Upper lobe of right lung (tissue), 1 donor: ENCODE measurements at regions not wholly inside any gene's neighbourhood (a gene's known extent, or its start where the extent isn't known, plus 50 kb on each side); places are given as distances from the start of the nearest gene placed in this dataset.

ENCODE experiments used
- ATAC-seq: fragments of 200-7000 bp; cut with Tn5 transposase; one replicate; pipeline ENCODE4 v1.9.1; 2020; ENCODE audit warnings: mild to moderate bottlenecking, moderate library complexity
- DNase-seq: peaks from one replicate; pipeline ENCODE4 v3.0.0-alpha.2; 2020
- H3K27ac ChIP-seq: fragments of 200-600 bp; one replicate; pipeline ENCODE4 v1.8.0; 2022
- H3K27me3 ChIP-seq: fragments of 200-600 bp; one replicate; pipeline ENCODE4 v1.8.0; 2022; ENCODE audit warnings: mild to moderate bottlenecking
- H3K36me3 ChIP-seq: fragments of 200-600 bp; one replicate; pipeline ENCODE4 v1.8.0; 2022
- H3K4me1 ChIP-seq: fragments of 200-600 bp; one replicate; pipeline ENCODE4 v1.8.0; 2022
- H3K4me3 ChIP-seq: fragments of 200-600 bp; one replicate; pipeline ENCODE4 v1.8.0; 2022; ENCODE audit warnings: mild to moderate bottlenecking
- H3K9me3 ChIP-seq: fragments of 200-600 bp; one replicate; pipeline ENCODE4 v1.8.0; 2022
- CTCF ChIP-seq: fragments of 200-600 bp; IDR thresholded peaks from one replicate; pipeline ENCODE4 v1.8.0; 2022; ENCODE audit warnings: antibody characterized with exemption
- intact Hi-C: fragments of 100-400 bp; cut with DNase I; formaldehyde crosslinking; loops from one replicate; pipeline ENCODE4 v1.11.0; 2022
- donor health status: DM: no; HTN: yes; CAD: no; lungs with severe emphysema.

- no peak for TF ChIP-seq CTCF
- H3K27ac ChIP-seq: no peak overlapping the region
- no peaks in the 10 kb centered on the region for H3K27me3 ChIP-seq
- H3K4me3 ChIP-seq: no peak overlapping the region
- DNase-seq (no peak), ATAC-seq (no peak)
- H3K9me3 ChIP-seq: no peaks in the 10 kb centered on the region
- no peaks in the 10 kb centered on the region for H3K36me3 ChIP-seq
- peaks cover 7% of the 10 kb centered on the region for H3K4me1 ChIP-seq
- intact Hi-C loops: no loop called here
These were observed 114.0 kb upstream of the TMPO start for GRCh38 chr12:98401427-98401826.

DNA sequence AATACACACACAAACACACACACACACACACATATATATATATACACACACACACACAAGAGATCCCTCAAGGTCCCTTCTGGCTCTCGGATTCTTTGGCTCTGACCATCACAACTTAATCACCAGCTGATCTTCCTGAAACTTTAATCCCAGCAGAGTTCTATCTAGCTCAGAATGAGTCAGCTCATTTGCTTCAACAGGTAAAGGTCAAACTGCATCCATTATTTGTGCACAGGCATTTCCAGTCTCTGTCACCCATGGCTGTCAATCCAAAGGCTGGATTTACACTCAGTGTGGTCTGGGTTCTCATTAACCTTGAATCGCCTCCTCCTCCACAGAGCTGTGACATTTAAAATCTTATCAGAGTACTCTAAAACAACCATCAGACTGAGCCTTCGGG lies 113.3 kb upstream of the TMPO start:
- H3K27ac ChIP-seq: no peak overlapping the region
- no peaks in the 10 kb centered on the region for H3K27me3 ChIP-seq
- H3K4me3 ChIP-seq: no peak overlapping the region
- DNase-seq: no peak
- H3K36me3 ChIP-seq: no peaks in the 10 kb centered on the region
- ATAC-seq: no peak
- intact Hi-C loops: no loop called here
- H3K4me1 ChIP-seq: peaks cover 7% of the 10 kb centered on the region
- no peaks in the 10 kb centered on the region for H3K9me3 ChIP-seq
- TF ChIP-seq CTCF: no peak

DNA sequence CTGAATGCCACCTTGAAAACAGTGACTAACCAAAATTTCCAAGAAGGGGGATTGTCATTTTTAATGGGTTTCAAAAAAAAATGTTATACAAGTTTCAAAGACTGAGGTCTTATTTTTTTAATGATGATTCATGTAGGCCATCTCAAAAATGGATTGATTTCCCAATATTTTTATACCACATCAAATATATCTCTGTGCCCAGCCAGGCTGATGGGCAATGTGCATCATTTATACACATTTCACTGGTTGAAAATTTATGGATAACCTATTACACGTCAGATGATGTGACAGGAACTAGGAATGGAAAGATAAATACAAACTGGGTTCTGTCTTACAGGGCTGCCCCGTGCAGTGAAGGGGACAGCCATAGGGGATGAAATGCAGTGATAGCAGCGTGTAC lies 112.7 kb upstream of the TMPO start:
- Histone ChIP-seq H3K4me1 (peaks cover 7% of the 10 kb centered on the region), H3K27me3 (no peaks in the 10 kb centered on the region), H3K36me3 (no peaks in the 10 kb centered on the region), H3K27ac (no peak overlapping the region), H3K9me3 (no peaks in the 10 kb centered on the region), H3K4me3 (no peak overlapping the region)
- intact Hi-C loops: no loop called here
- no peak for DNase-seq
- no peak for TF ChIP-seq CTCF
- no peak for ATAC-seq

- no peak for ATAC-seq
- peaks cover 7% of the 10 kb centered on the region for H3K4me1 ChIP-seq
- intact Hi-C loops: no loop called here
These were observed 112.0 kb upstream of the TMPO start for GRCh38 chr12:98403385-98403784.

DNA sequence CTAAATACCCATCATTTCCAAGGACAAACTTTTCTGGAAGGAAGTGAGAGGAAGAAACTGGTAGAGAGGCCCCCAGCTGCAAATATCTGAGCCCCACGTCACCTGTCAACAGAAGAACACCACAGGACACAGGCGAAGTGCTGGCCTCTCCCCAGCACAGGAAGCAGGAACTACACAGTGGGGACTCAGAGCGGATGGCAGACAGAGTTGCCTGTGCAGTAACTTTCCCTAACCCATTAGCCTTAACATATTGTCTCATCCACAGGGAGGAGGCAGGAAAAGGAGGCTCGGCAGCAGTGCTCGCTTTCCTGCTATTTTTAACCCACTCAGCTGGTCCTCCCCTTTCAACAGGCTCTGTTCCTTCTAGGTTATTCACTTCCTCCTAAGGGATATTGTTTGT lies 111.5 kb upstream of the TMPO start:
- DNase-seq (no peak), ATAC-seq (peak; percentile 39)
- Histone ChIP-seq H3K27me3 (no peaks in the 10 kb centered on the region), H3K9me3 (no peaks in the 10 kb centered on the region), H3K27ac (no peak overlapping the region), H3K4me3 (no peak overlapping the region), H3K4me1 (peaks cover 7% of the 10 kb centered on the region), H3K36me3 (no peaks in the 10 kb centered on the region)
- intact Hi-C loops: no loop called here
- TF ChIP-seq CTCF: no peak

More at GRCh38 chr12:98403385-98403784, 112.0 kb upstream of the TMPO start:
- Histone ChIP-seq H3K36me3 (no peaks in the 10 kb centered on the region), H3K4me3 (no peak overlapping the region), H3K9me3 (no peaks in the 10 kb centered on the region), H3K27ac (no peak overlapping the region), H3K27me3 (no peaks in the 10 kb centered on the region)
- DNase-seq: no peak
- TF ChIP-seq CTCF: no peak

GRCh38 chr12:98405805-98406366 lies 109.5 kb upstream of the TMPO start:
- Histone ChIP-seq H3K4me3 (no peak overlapping the region), H3K36me3 (no peaks in the 10 kb centered on the region), H3K27ac (no peak overlapping the region), H3K9me3 (no peaks in the 10 kb centered on the region), H3K27me3 (no peaks in the 10 kb centered on the region), H3K4me1 (no peaks in the 10 kb centered on the region)
- no peak for ATAC-seq
- TF ChIP-seq CTCF: no peak
- intact Hi-C loops: no loop called here
- DNase-seq: no peak
